ENCODE measurements at regions not wholly inside any gene's neighbourhood (a gene's known extent, or its start where the extent isn't known, plus 50 kb on each side); places are given as distances from the start of the nearest gene placed in this dataset.

DNA sequence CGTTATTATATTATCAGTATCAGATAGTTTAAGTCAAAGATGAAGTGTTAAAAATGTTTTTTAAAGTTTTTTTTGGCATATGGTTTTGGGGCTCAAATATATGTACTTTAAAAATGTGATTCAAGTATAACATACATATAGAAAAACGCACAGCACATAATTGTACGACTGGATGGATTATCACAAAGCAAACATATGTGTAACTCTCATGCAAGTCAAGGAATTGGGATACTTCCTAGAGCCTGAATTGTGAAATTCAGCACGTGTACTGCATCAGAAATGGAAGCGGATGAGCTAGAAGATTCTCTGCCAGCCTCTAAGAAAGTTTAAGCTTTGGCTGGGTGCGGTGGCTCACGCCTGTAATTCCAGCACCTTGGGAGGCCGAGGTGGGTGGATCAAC, 340.9 kb downstream of the PRL start:
- Histone ChIP-seq H3K4me3 (replicated peaks in 1 of 3; ENCODE audit: insufficient read depth in 1 of 3, low read depth in 1 of 3, low read length in 3 of 3) (no peak overlapping the region), H2AFZ (ENCODE audit: low read depth, low read length) (no peak overlapping the region), H3K27ac (ENCODE audit: insufficient read depth, low read depth, low read length) (no peak overlapping the region), H3K79me2 (ENCODE audit: control insufficient read depth, insufficient read depth, low read length) (no peaks in the 10 kb centered on the region), H3K4me1 (ENCODE audit: control insufficient read depth, extremely low read depth, insufficient read depth, low read length) (peaks cover 28% of the 10 kb centered on the region), H4K20me1 (replicated peaks; ENCODE audit: control insufficient read depth, extremely low read depth, insufficient read depth, low read length) (no peaks in the 10 kb centered on the region), H3K9me3 (replicated peaks; ENCODE audit: control insufficient read depth, insufficient read depth, low read length) (no peaks in the 10 kb centered on the region), H3K27me3 (ENCODE audit: control insufficient read depth in 2 of 2, insufficient read depth in 2 of 2, low read length in 2 of 2) (no peaks in the 10 kb centered on the region), H3K4me2 (ENCODE audit: insufficient read depth, low read length) (no peak overlapping the region), H3K9me1 (replicated peaks; ENCODE audit: control insufficient read depth, extremely low read depth, insufficient read depth, low read length) (no peaks in the 10 kb centered on the region), H3K36me3 (ENCODE audit: control insufficient read depth in 2 of 2, extremely low read depth in 1 of 2, insufficient read depth in 2 of 2, low read length in 2 of 2) (no peaks in the 10 kb centered on the region), H3K9ac (replicated peaks; ENCODE audit: extremely low read depth, insufficient read depth, low read length) (no peak overlapping the region)
- no peak for FAIRE-seq
- no TSS peak for BruUV-seq (replicated peaks)
- dilution Hi-C loops (cut with MboI; ENCODE audit: extremely low pct_ligation_motif_present, low sequenced_read_pairs) (no loop called here), intact Hi-C loops (cut with micrococcal nuclease) (no loop called here)
- ChIA-PET CTCF (interaction anchor here (1.0 kb wide), 1 partner anchor 71 kb away, joined by 3 read pairs; no protein-coding TSS in a partner anchor), POLR2A (no interaction called here)
- TF ChIP-seq, protein P1, sequence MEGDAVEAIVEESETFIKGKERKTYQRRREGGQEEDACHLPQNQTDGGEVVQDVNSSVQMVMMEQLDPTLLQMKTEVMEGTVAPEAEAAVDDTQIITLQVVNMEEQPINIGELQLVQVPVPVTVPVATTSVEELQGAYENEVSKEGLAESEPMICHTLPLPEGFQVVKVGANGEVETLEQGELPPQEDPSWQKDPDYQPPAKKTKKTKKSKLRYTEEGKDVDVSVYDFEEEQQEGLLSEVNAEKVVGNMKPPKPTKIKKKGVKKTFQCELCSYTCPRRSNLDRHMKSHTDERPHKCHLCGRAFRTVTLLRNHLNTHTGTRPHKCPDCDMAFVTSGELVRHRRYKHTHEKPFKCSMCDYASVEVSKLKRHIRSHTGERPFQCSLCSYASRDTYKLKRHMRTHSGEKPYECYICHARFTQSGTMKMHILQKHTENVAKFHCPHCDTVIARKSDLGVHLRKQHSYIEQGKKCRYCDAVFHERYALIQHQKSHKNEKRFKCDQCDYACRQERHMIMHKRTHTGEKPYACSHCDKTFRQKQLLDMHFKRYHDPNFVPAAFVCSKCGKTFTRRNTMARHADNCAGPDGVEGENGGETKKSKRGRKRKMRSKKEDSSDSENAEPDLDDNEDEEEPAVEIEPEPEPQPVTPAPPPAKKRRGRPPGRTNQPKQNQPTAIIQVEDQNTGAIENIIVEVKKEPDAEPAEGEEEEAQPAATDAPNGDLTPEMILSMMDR (IDR thresholded peaks at IDR 0.05; ENCODE audit: extremely low read depth in 1 of 2, insufficient read depth in 1 of 2, low read depth in 1 of 2, low read length in 2 of 2): no peak
- TF ChIP-seq JUN (IDR thresholded peaks at IDR 0.05; ENCODE audit: borderline replicate concordance, insufficient read depth, insufficient read length, low read depth): no peak
- TF ChIP-seq POLR2A (IDR thresholded peaks at IDR 0.05; ENCODE audit: low read depth, low read length): no peak
- no peak for TF ChIP-seq GATA2 (IDR thresholded peaks at IDR 0.05; ENCODE audit: insufficient read depth, insufficient read length, low read depth, low read length)
- TF ChIP-seq, protein P2, sequence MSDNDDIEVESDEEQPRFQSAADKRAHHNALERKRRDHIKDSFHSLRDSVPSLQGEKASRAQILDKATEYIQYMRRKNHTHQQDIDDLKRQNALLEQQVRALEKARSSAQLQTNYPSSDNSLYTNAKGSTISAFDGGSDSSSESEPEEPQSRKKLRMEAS (IDR thresholded peaks at IDR 0.05; ENCODE audit: insufficient read depth, insufficient read length): no peak
- no peak for TF ChIP-seq EZH2 (IDR thresholded peaks at IDR 0.05; ENCODE audit: borderline replicate concordance, low read depth, low read length, severe bottlenecking)
- no peak for TF ChIP-seq MYC (IDR thresholded peaks at IDR 0.05; ENCODE audit: low read depth, low read length)
- TF ChIP-seq FOS (IDR thresholded peaks at IDR 0.05; ENCODE audit: borderline replicate concordance, insufficient read depth, low read length): no peak
- TF ChIP-seq POLR2AphosphoS5 (IDR thresholded peaks at IDR 0.05; ENCODE audit: insufficient read depth, low read depth, low read length): no peak
- no peak for DNase-seq (ENCODE audit: low read depth, low spot score)

Measured in endothelial cell of umbilical vein (primary cell).